ENCODE measurements at regions not wholly inside any gene's neighbourhood (a gene's known extent, or its start where the extent isn't known, plus 50 kb on each side); places are given as distances from the start of the nearest gene placed in this dataset.

DNA sequence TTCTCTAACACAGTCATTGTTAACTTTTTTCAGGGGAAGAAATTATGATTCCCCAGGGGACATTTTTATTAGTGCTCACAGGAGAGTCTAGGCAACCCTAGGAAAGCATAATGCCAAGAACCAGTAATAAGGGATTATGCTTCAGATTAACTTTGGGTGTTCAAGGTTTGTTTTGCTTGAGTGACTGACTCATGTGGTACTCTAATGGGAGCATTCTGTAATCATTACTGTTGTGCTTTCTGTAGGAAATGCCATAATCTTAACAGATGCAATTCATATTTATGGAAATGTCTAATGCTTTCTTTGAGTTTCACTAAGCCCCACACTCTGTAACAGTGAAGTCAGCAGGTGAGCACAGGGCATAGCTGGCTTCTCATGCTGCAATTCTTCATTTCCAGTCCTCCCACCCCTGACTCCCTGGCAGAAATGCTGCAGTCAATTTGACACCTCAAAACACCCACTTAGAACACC is 263.4 kb upstream of the MAN1A1 start:
- Histone ChIP-seq H3K9me3 (no peaks in the 10 kb centered on the region), H3K36me3 (no peaks in the 10 kb centered on the region), H3K27me3 (replicated peaks in 1 of 7) (no peaks in the 10 kb centered on the region), H3K4me3 (no peak overlapping the region), H3K4me1 (no peaks in the 10 kb centered on the region), H3K27ac (no peak overlapping the region)
- intact Hi-C loops (cut with DNase I; ENCODE audit: low total_unique reads), result no loop called here
- TF ChIP-seq POLR2A (IDR thresholded peaks at IDR 0.05) (no peak), POLR2AphosphoS5 (IDR thresholded peaks at IDR 0.05) (no peak)
- TF ChIP-seq, protein P1, sequence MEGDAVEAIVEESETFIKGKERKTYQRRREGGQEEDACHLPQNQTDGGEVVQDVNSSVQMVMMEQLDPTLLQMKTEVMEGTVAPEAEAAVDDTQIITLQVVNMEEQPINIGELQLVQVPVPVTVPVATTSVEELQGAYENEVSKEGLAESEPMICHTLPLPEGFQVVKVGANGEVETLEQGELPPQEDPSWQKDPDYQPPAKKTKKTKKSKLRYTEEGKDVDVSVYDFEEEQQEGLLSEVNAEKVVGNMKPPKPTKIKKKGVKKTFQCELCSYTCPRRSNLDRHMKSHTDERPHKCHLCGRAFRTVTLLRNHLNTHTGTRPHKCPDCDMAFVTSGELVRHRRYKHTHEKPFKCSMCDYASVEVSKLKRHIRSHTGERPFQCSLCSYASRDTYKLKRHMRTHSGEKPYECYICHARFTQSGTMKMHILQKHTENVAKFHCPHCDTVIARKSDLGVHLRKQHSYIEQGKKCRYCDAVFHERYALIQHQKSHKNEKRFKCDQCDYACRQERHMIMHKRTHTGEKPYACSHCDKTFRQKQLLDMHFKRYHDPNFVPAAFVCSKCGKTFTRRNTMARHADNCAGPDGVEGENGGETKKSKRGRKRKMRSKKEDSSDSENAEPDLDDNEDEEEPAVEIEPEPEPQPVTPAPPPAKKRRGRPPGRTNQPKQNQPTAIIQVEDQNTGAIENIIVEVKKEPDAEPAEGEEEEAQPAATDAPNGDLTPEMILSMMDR (IDR thresholded peaks at IDR 0.05 in 8 of 11, conservative IDR thresholded peaks at IDR 0.05 in 3 of 11), result no peak
- no peak for DNase-seq

GRCh38 chr6:119612176-119612891 is 262.8 kb upstream of the MAN1A1 start:
- intact Hi-C loops (cut with DNase I; ENCODE audit: low total_unique reads), result no loop called here
- 54 to 67% (median 63%) methylated on average over 3 of the region's 3 CpGs for WGBS, 5 donors
- DNase-seq, result no peak
- H3K9me3 ChIP-seq, result no peaks in the 10 kb centered on the region
- no peak overlapping the region for H3K4me3 ChIP-seq
- no peaks in the 10 kb centered on the region for H3K27me3 ChIP-seq (replicated peaks in 1 of 7)
- no peaks in the 10 kb centered on the region for H3K4me1 ChIP-seq
- TF ChIP-seq POLR2AphosphoS5 (IDR thresholded peaks at IDR 0.05) (no peak), POLR2A (IDR thresholded peaks at IDR 0.05) (no peak)
- TF ChIP-seq, protein P1 (IDR thresholded peaks at IDR 0.05 in 8 of 11, conservative IDR thresholded peaks at IDR 0.05 in 3 of 11), result no peak
- no peaks in the 10 kb centered on the region for H3K36me3 ChIP-seq
- H3K27ac ChIP-seq, result no peak overlapping the region

GRCh38 chr6:119610754-119611153 is 261.2 kb upstream of the MAN1A1 start:
- TF ChIP-seq, protein P1 (IDR thresholded peaks at IDR 0.05 in 8 of 11, conservative IDR thresholded peaks at IDR 0.05 in 3 of 11), result no peak
- TF ChIP-seq POLR2A (IDR thresholded peaks at IDR 0.05) (no peak), POLR2AphosphoS5 (IDR thresholded peaks at IDR 0.05) (no peak)

DNA sequence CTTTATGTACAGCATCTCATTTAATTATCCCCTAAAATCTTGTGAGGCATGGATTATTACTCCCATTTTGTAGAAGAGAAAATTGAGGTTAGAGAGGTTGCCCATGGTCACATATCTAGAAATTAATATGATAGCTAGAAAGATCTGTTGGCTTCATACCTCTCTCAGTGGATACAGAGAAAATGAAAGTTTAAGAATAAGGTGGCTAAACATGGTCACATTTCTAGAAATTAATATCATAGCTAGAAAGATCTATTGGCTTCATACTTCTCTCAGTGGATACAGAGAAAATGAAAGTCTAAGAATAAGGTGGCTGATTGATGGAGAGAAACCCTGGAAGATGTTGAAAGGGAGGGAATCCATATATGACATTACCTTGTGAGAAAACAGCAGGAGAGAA is 260.7 kb upstream of the MAN1A1 start:
- Histone ChIP-seq H3K27ac (no peak overlapping the region), H3K9me3 (no peaks in the 10 kb centered on the region), H3K27me3 (replicated peaks in 1 of 7) (no peaks in the 10 kb centered on the region), H3K36me3 (no peaks in the 10 kb centered on the region), H3K4me1 (no peaks in the 10 kb centered on the region), H3K4me3 (no peak overlapping the region)
- no peak for TF ChIP-seq POLR2A (IDR thresholded peaks at IDR 0.05)
- no peak for TF ChIP-seq POLR2AphosphoS5 (IDR thresholded peaks at IDR 0.05)
- TF ChIP-seq, protein P1 (IDR thresholded peaks at IDR 0.05 in 8 of 11, conservative IDR thresholded peaks at IDR 0.05 in 3 of 11), result no peak
- intact Hi-C loops (cut with DNase I; ENCODE audit: low total_unique reads), result no loop called here
- no peak for DNase-seq

More at GRCh38 chr6:119610754-119611153, 261.2 kb upstream of the MAN1A1 start:
- intact Hi-C loops (cut with DNase I; ENCODE audit: low total_unique reads), result no loop called here
- Histone ChIP-seq H3K27ac (no peak overlapping the region), H3K27me3 (replicated peaks in 1 of 7) (no peaks in the 10 kb centered on the region), H3K4me1 (no peaks in the 10 kb centered on the region), H3K4me3 (no peak overlapping the region), H3K36me3 (no peaks in the 10 kb centered on the region), H3K9me3 (no peaks in the 10 kb centered on the region)
- 84 to 100% (median 89%) methylated on average over 1 of the region's 1 CpG for WGBS, 5 donors
- DNase-seq, result no peak

Measured in spleen (tissue), 11 donors.